ENCODE measurements at regions not wholly inside any gene's neighbourhood (a gene's known extent, or its start where the extent isn't known, plus 50 kb on each side); places are given as distances from the start of the nearest gene placed in this dataset.

- DNase-seq (ENCODE audit: low read depth) = no peak
These were observed 460.6 kb downstream of the CCSER2 start for GRCh38 chr10:84789026-84789425.

- no peak for DNase-seq (ENCODE audit: low read depth)
These were observed 469.9 kb downstream of the CCSER2 start for GRCh38 chr10:84798312-84798711.

- no peak for DNase-seq (ENCODE audit: low read depth)
These were observed 472.8 kb downstream of the CCSER2 start for GRCh38 chr10:84801156-84801555.

- DNase-seq (ENCODE audit: low read depth) = no peak
These were observed 473.5 kb downstream of the CCSER2 start for GRCh38 chr10:84801916-84802315.

- DNase-seq (ENCODE audit: low read depth) = no peak
These were observed 476.8 kb downstream of the CCSER2 start for GRCh38 chr10:84805149-84805548.

- no peak for DNase-seq (ENCODE audit: low read depth)
These were observed 482.7 kb downstream of the CCSER2 start for GRCh38 chr10:84811113-84811512.

GRCh38 chr10:84818961-84819360, 490.6 kb downstream of the CCSER2 start:
- DNase-seq (ENCODE audit: low read depth) = no peak

- DNase-seq (ENCODE audit: low read depth) = no peak
These were observed 491.7 kb downstream of the CCSER2 start for GRCh38 chr10:84820120-84820519.

- DNase-seq (ENCODE audit: low read depth) = no peak
These were observed 492.2 kb downstream of the CCSER2 start for GRCh38 chr10:84820596-84820995.

- no peak for DNase-seq (ENCODE audit: low read depth)
These were observed 494.7 kb downstream of the CCSER2 start for GRCh38 chr10:84822931-84823630.

GRCh38 chr10:84824525-84824924, 496.1 kb downstream of the CCSER2 start:
- no peak for DNase-seq (ENCODE audit: low read depth)

- peak; percentile 57 for DNase-seq (ENCODE audit: low read depth)
These were observed 496.9 kb downstream of the CCSER2 start for GRCh38 chr10:84825330-84825729.

GRCh38 chr10:84826704-84827103, 498.3 kb downstream of the CCSER2 start:
- no peak for DNase-seq (ENCODE audit: low read depth)

GRCh38 chr10:84829131-84829530, 500.7 kb downstream of the CCSER2 start:
- no peak for DNase-seq (ENCODE audit: low read depth)

- DNase-seq (ENCODE audit: low read depth) = no peak
These were observed 508.8 kb downstream of the CCSER2 start for GRCh38 chr10:84837041-84837812.

- no peak for DNase-seq (ENCODE audit: low read depth)
These were observed 509.5 kb downstream of the CCSER2 start for GRCh38 chr10:84837877-84838276.

- no peak for DNase-seq (ENCODE audit: low read depth)
These were observed 510.5 kb downstream of the CCSER2 start for GRCh38 chr10:84838851-84839250.

GRCh38 chr10:84842593-84842992, 514.2 kb downstream of the CCSER2 start:
- no peak for DNase-seq (ENCODE audit: low read depth)

- DNase-seq (ENCODE audit: low read depth) = no peak
These were observed 516.1 kb downstream of the CCSER2 start for GRCh38 chr10:84844461-84844860.

- DNase-seq (ENCODE audit: low read depth) = no peak
These were observed 517.4 kb downstream of the CCSER2 start for GRCh38 chr10:84845628-84846261.

GRCh38 chr10:84846658-84847316, 518.4 kb downstream of the CCSER2 start:
- DNase-seq (ENCODE audit: low read depth) = no peak

GRCh38 chr10:84848967-84849366, 520.6 kb downstream of the CCSER2 start:
- DNase-seq (ENCODE audit: low read depth) = no peak

- no peak for DNase-seq (ENCODE audit: low read depth)
These were observed 522.4 kb downstream of the CCSER2 start for GRCh38 chr10:84850826-84851225.

Data from iris pigment epithelial cell (primary cell).